Gastrocnemius medialis (tissue), 4 donors: ENCODE measurements at regions not wholly inside any gene's neighbourhood (a gene's known extent, or its start where the extent isn't known, plus 50 kb on each side); places are given as distances from the start of the nearest gene placed in this dataset.

Experiments
- CTCF ChIP-seq, 5 experiments: fragments of 450-650 bp in 3 of 5; fragments of 200-600 bp in 2 of 5; sonication (generic) in 2 of 5; IDR thresholded peaks in 4 of 5; conservative IDR thresholded peaks in 1 of 5; 1 replicate in 4 of 5; 2 replicates in 1 of 5; pipeline ENCODE4 v1.5.1; 2016 to 2019; ENCODE audit warnings: antibody characterized with exemption in 5 of 5, mild to moderate bottlenecking in 3 of 5, moderate library complexity in 3 of 5
- POLR2A ChIP-seq, 2 donors: fragments of 450-650 bp; IDR thresholded peaks; one replicate each; pipeline ENCODE4 v1.6.1; 2017; ENCODE audit warnings: antibody characterized with exemption in 2 of 2, mild to moderate bottlenecking in 2 of 2, moderate library complexity in 2 of 2

GRCh38 chr4:138030375-138030774 is 211.8 kb downstream of the SLC7A11 start:
- no peak for TF ChIP-seq CTCF (IDR thresholded peaks at IDR 0.05 in 4 of 5, conservative IDR thresholded peaks at IDR 0.05 in 1 of 5)
- no peak for TF ChIP-seq POLR2A (IDR thresholded peaks at IDR 0.05)
